GM19328 (cell line): ENCODE measurements at regions not wholly inside any gene's neighbourhood (a gene's known extent, or its start where the extent isn't known, plus 50 kb on each side); places are given as distances from the start of the nearest gene placed in this dataset.
"Not testable (repeated sequence)": the region's sequence is repeated elsewhere in the genome, so short reads cannot be mapped to it uniquely, and the experiment has no call there.

Source experiments
- ATAC-seq: cut with Tn5 transposase; IDR thresholded peaks from one replicate; pipeline ENCODE4 v1.9.1; 2021; ENCODE audit warnings: mild to moderate bottlenecking, moderate library complexity; ENCODE audit not compliant: unreplicated experiment

DNA sequence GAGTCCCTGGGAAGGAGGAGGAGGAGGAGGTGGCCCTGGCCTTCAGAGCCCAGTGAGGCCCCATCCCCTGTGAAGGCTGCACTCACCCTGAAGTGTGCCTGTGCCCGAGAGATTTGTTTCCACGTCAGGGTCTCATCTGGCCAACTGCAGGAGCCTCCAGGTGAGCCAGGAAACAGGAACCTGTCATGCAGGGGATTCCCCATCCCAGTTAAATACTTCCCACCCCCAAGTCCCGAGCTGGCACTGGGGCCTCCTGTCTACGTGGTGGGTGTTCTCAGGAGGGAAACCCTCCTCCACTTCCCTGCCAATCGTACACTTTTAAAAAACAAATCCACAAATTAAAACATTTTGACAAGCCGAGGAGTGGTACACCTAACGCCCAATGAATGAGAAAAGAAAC, 50.9 kb upstream of the SFSWAP start:
- ATAC-seq, result not testable (repeated sequence)

GRCh38 chr12:131660401-131660800, 50.5 kb upstream of the SFSWAP start:
- not testable (repeated sequence) for ATAC-seq
